Left ventricle myocardium inferior (tissue), 1 donor: ENCODE measurements at regions not wholly inside any gene's neighbourhood (a gene's known extent, or its start where the extent isn't known, plus 50 kb on each side); places are given as distances from the start of the nearest gene placed in this dataset.

ENCODE experiments used
- DNase-seq: peaks from one replicate; pipeline ENCODE4 v3.0.0-alpha.2; 2020
- H3K27ac ChIP-seq: fragments of 200-600 bp; replicated peaks from 2 replicates; pipeline ENCODE4 v1.8.0; 2021
- H3K27me3 ChIP-seq: fragments of 200-600 bp; 2 replicates; pipeline ENCODE4 v1.8.0; 2021; ENCODE audit warnings: low read depth
- H3K36me3 ChIP-seq: fragments of 200-600 bp; 2 replicates; pipeline ENCODE4 v1.8.0; 2021
- H3K4me1 ChIP-seq: fragments of 200-600 bp; 2 replicates; pipeline ENCODE4 v1.8.0; 2021
- H3K4me3 ChIP-seq: fragments of 200-600 bp; 2 replicates; pipeline ENCODE4 v1.8.0; 2021; ENCODE audit warnings: mild to moderate bottlenecking, moderate library complexity
- H3K9me3 ChIP-seq: fragments of 200-600 bp; replicated peaks from 2 replicates; pipeline ENCODE4 v1.8.0; 2021
- intact Hi-C: fragments of 100-400 bp; cut with micrococcal nuclease; formaldehyde crosslinking; loops from one replicate; pipeline ENCODE4 v1.11.0; 2022
- TF ChIP-seq, protein P1 (sequence below): fragments of 200-600 bp; IDR thresholded peaks from 2 replicates; pipeline ENCODE4 v1.8.0; 2021; ENCODE audit warnings: antibody characterized with exemption, mild to moderate bottlenecking, borderline replicate concordance
- donor health status: DM: no; HTN: yes; CAD: no; lungs with severe emphysema.

DNA sequence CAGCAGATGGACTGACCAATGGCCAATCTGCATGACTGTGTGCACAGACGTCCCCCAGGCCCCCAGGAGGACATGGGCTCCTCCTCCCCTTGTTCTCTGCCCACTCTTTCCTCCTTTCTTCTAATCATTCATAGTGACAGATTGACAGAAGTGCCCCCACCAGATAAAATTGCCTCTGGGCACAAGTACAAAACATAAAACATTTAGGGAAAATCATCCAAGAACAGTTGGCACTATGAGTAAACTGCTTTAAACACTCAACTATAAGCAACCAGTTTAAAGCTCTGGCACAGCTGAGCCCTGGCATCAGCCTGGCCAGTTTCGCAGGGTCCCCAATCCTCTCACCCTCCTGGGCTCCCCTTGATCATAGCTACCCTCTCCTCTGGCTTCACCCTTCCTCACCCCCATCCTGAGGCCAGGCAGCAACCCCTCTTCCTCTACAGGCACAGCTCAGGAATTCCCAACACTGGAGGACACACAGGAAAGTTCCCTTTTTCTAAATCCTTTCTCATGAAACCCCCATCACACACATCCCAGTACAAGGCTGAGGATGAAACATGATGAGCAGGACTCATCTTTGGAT is 232.9 kb downstream of the BUD13 start:
- TF ChIP-seq, protein P1, sequence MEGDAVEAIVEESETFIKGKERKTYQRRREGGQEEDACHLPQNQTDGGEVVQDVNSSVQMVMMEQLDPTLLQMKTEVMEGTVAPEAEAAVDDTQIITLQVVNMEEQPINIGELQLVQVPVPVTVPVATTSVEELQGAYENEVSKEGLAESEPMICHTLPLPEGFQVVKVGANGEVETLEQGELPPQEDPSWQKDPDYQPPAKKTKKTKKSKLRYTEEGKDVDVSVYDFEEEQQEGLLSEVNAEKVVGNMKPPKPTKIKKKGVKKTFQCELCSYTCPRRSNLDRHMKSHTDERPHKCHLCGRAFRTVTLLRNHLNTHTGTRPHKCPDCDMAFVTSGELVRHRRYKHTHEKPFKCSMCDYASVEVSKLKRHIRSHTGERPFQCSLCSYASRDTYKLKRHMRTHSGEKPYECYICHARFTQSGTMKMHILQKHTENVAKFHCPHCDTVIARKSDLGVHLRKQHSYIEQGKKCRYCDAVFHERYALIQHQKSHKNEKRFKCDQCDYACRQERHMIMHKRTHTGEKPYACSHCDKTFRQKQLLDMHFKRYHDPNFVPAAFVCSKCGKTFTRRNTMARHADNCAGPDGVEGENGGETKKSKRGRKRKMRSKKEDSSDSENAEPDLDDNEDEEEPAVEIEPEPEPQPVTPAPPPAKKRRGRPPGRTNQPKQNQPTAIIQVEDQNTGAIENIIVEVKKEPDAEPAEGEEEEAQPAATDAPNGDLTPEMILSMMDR = no peak
- Histone ChIP-seq H3K27me3 (peaks cover 97% of the 10 kb centered on the region), H3K36me3 (no peaks in the 10 kb centered on the region), H3K4me1 (no peaks in the 10 kb centered on the region), H3K9me3 (no peaks in the 10 kb centered on the region), H3K4me3 (no peak overlapping the region), H3K27ac (no peak overlapping the region)
- no peak for DNase-seq
- intact Hi-C loops = no loop called here

DNA sequence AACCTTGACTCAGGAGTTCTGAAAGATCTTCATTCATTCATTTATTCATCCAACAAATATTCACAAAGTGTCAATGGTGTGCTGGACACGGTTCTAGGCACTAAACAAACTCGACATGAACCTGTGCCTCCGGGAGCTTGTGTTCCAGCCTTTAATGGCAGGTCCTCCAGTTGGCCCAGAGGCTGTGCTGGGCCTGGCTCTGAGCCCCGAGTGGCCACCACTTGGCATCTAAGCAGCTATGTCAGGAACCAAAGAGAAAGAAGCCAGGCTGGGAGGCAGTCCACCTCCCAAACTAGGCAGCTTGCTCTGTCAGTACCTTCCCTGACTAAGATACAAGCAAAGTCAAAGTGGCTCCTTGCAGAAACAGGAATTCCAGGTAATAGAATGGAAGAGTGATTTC is 233.6 kb downstream of the BUD13 start:
- H3K27me3 ChIP-seq = peaks cover 98% of the 10 kb centered on the region
- TF ChIP-seq, protein P1 = no peak
- H3K36me3 ChIP-seq = no peaks in the 10 kb centered on the region
- H3K4me1 ChIP-seq = no peaks in the 10 kb centered on the region
- H3K9me3 ChIP-seq = no peaks in the 10 kb centered on the region
- H3K27ac ChIP-seq = no peak overlapping the region
- intact Hi-C loops = no loop called here
- no peak overlapping the region for H3K4me3 ChIP-seq
- DNase-seq = no peak

DNA sequence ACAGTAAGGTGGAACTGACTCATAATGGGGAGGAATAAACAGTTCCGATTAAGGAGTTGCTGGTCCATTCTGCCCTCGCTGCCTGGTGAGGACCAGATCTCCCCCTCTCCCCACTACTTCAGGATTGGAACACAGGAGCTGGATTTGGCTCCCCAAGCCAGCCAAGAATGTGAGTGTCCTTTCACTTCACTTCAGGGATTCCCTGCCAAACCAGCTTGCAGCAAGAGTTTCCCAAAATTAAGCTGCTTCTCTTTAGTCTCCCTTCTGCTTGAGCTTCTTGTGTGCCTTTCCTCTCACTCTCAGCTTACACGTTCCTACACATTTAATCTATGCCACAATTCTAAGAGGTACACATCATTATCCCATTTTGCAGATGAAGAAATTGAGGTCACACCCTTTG is 234.1 kb downstream of the BUD13 start:
- Histone ChIP-seq H3K4me3 (no peak overlapping the region), H3K9me3 (no peaks in the 10 kb centered on the region), H3K27ac (no peak overlapping the region), H3K36me3 (no peaks in the 10 kb centered on the region), H3K4me1 (no peaks in the 10 kb centered on the region), H3K27me3 (peaks cover 99% of the 10 kb centered on the region)
- intact Hi-C loops = no loop called here
- no peak for DNase-seq
- TF ChIP-seq, protein P1 = no peak

DNA sequence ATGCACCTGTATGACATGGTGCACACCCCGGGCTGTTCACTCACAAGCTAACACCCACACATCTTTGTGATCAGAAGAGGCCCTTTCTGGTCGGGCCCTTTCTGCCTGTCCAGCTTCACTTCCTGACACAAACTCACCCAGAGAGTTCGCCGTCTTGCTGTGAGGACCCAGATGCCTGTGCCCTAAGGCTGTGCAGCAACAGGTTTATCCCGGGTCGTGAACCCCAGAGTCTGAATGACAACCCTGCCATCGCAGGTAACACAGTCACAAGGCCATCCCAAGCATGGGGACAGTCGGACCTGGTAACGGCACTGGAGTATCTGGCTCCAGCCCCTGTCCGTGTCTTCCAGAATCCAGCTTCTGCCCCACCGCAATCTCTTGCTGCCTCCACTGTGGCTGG is 235.1 kb downstream of the BUD13 start:
- no peak overlapping the region for H3K27ac ChIP-seq
- H3K4me3 ChIP-seq = no peak overlapping the region
- H3K9me3 ChIP-seq = no peaks in the 10 kb centered on the region
- no peaks in the 10 kb centered on the region for H3K4me1 ChIP-seq
- H3K27me3 ChIP-seq = peaks cover 99% of the 10 kb centered on the region
- TF ChIP-seq, protein P1 = no peak
- no peaks in the 10 kb centered on the region for H3K36me3 ChIP-seq
- intact Hi-C loops = no loop called here
- DNase-seq = no peak

DNA sequence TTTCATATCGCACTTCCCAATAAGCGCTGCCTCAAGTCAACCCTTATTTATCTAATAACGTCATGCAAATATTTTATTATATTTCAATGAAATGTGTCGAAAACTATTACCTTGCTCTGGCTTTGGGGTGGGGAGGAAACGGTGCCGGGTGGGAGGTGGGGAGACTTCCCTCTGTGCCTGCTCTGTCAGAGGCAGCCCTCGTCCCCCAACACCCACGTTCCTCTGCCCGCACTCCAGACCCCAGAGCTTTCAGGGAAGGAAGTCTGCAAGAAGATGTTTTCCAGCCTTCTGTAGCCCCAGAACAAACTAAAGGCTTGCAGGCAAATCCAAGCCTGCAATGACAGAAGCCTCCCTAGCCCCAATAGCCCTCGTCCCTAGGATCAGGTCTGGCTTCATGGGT is 235.7 kb downstream of the BUD13 start:
- H3K36me3 ChIP-seq = no peaks in the 10 kb centered on the region
- H3K9me3 ChIP-seq = no peaks in the 10 kb centered on the region
- no peak for DNase-seq
- peaks cover 99% of the 10 kb centered on the region for H3K27me3 ChIP-seq
- TF ChIP-seq, protein P1 = no peak
- intact Hi-C loops = no loop called here
- H3K4me3 ChIP-seq = no peak overlapping the region
- H3K27ac ChIP-seq = no peak overlapping the region
- H3K4me1 ChIP-seq = no peaks in the 10 kb centered on the region
